CD14-positive monocyte (primary cell): ENCODE measurements at regions not wholly inside any gene's neighbourhood (a gene's known extent, or its start where the extent isn't known, plus 50 kb on each side); places are given as distances from the start of the nearest gene placed in this dataset.

Experiments
- DNase-seq, 3 donors: peaks; one replicate each; pipeline ENCODE4 v3.0.0-alpha.2; 2011 to 2022
- H2AFZ ChIP-seq: 2 replicates; pipeline ENCODE4 v1.6.0; 2012; ENCODE audit warnings: mild to moderate bottlenecking, low read depth, low read length, inconsistent platforms; ENCODE audit not compliant: insufficient read depth, poor library complexity, severe bottlenecking
- H3K27ac ChIP-seq, 2 donors: 1 replicate in 1 of 2; 2 replicates in 1 of 2; pipeline ENCODE4 v1.5.1; 2012 to 2013; ENCODE audit warnings: low read length in 2 of 2, control low read depth in 1 of 2, inconsistent platforms in 1 of 2, low read depth in 1 of 2, mild to moderate bottlenecking in 1 of 2
- H3K27me3 ChIP-seq, 2 donors: one replicate each; pipeline versions ENCODE4 v1.6.0 to v1.6.1; 2011 to 2013; ENCODE audit warnings: low read length in 2 of 2; ENCODE audit not compliant: control insufficient read depth in 2 of 2, insufficient read depth in 2 of 2
- H3K36me3 ChIP-seq, 2 donors: replicated peaks in 1 of 2; 1 replicate in 1 of 2; 2 replicates in 1 of 2; pipeline versions ENCODE4 v1.5.1 to v1.6.1; 2012 to 2013; ENCODE audit warnings: low read length in 2 of 2, control low read depth in 1 of 2, inconsistent platforms in 1 of 2, mild to moderate bottlenecking in 1 of 2; ENCODE audit not compliant: insufficient read depth in 2 of 2, control insufficient read depth in 1 of 2
- H3K4me1 ChIP-seq, 2 donors: 1 replicate in 1 of 2; 2 replicates in 1 of 2; pipeline versions ENCODE4 v1.5.1 to v1.6.1; 2012 to 2013; ENCODE audit warnings: low read length in 2 of 2, control low read depth in 1 of 2, inconsistent platforms in 1 of 2, mild to moderate bottlenecking in 1 of 2, moderate library complexity in 1 of 2; ENCODE audit not compliant: insufficient read depth in 2 of 2, control insufficient read depth in 1 of 2
- H3K4me2 ChIP-seq: replicated peaks from 2 replicates; pipeline ENCODE3; 2012; ENCODE audit warnings: low read length, moderate library complexity, mild to moderate bottlenecking; ENCODE audit not compliant: poor library complexity, severe bottlenecking; ENCODE audit errors: extremely low read depth
- H3K4me3 ChIP-seq, 3 experiments: fragments of 200-600 bp in 1 of 3; sonication (generic) in 1 of 3; replicated peaks in 1 of 3; 1 replicate in 2 of 3; 2 replicates in 1 of 3; pipeline ENCODE4 v1.5.1; 2011 to 2013; ENCODE audit warnings: low read length in 3 of 3, mild to moderate bottlenecking in 3 of 3, control low read depth in 2 of 3, low read depth in 2 of 3, inconsistent platforms in 1 of 3, moderate library complexity in 1 of 3
- H3K79me2 ChIP-seq: 2 replicates; pipeline ENCODE4 v1.6.0; 2012; ENCODE audit warnings: mild to moderate bottlenecking, control low read depth, inconsistent platforms, low read length, moderate library complexity; ENCODE audit not compliant: insufficient read depth
- H3K9ac ChIP-seq: 2 replicates; pipeline ENCODE4 v1.6.0; 2017; ENCODE audit warnings: low read length, mild to moderate bottlenecking; ENCODE audit not compliant: insufficient read depth, poor library complexity, severe bottlenecking
- H3K9me3 ChIP-seq, 2 donors: replicated peaks in 1 of 2; 1 replicate in 1 of 2; 2 replicates in 1 of 2; pipeline versions ENCODE4 v1.5.1 to v1.6.1; 2012 to 2013; ENCODE audit warnings: low read length in 2 of 2, control low read depth in 1 of 2; ENCODE audit not compliant: control insufficient read depth in 1 of 2, insufficient read depth in 1 of 2
- H4K20me1 ChIP-seq: 2 replicates; pipeline ENCODE4 v1.6.0; 2012; ENCODE audit warnings: mild to moderate bottlenecking, low read length, control low read depth, moderate library complexity; ENCODE audit not compliant: insufficient read depth
- H3K27ac Mint-ChIP-seq, 7 donors: one replicate each; pipeline ENCODE4 v1.8.0; 2020; ENCODE audit warnings: mild to moderate bottlenecking in 7 of 7, mixed read lengths in 7 of 7, moderate library complexity in 6 of 7, inconsistent platforms in 2 of 7
- H3K27me3 Mint-ChIP-seq, 3 donors: one replicate each; pipeline ENCODE4 v1.8.0; 2021 to 2022; ENCODE audit warnings: low read depth in 3 of 3, mild to moderate bottlenecking in 3 of 3, mixed read lengths in 3 of 3, moderate library complexity in 3 of 3, inconsistent platforms in 1 of 3
- H3K36me3 Mint-ChIP-seq, 2 donors: one replicate each; pipeline ENCODE4 v1.8.0; 2020; ENCODE audit warnings: mixed read lengths in 2 of 2, inconsistent platforms in 1 of 2, mild to moderate bottlenecking in 1 of 2
- H3K4me1 Mint-ChIP-seq: one replicate; pipeline ENCODE4 v1.8.0; 2020; ENCODE audit warnings: mild to moderate bottlenecking, mixed read lengths
- H3K4me3 Mint-ChIP-seq, 2 donors: one replicate each; pipeline ENCODE4 v1.8.0; 2020; ENCODE audit warnings: mild to moderate bottlenecking in 2 of 2, mixed read lengths in 2 of 2, moderate library complexity in 1 of 2
- H3K9me3 Mint-ChIP-seq, 7 donors: one replicate each; pipeline ENCODE4 v1.8.0; 2020 to 2022; ENCODE audit warnings: mixed read lengths in 7 of 7, mild to moderate bottlenecking in 6 of 7, moderate library complexity in 6 of 7, inconsistent platforms in 2 of 7
- CTCF ChIP-seq: fragments of 200-600 bp; IDR thresholded peaks from one replicate; pipeline ENCODE4 v1.8.0; 2022; ENCODE audit warnings: antibody characterized with exemption, mild to moderate bottlenecking
- whole genome bisulfite sequencing: methylation state at CpG from one replicate; pipeline ENCODE4 v1.1.5; 2013; ENCODE audit warnings: missing lambda C conversion rate; ENCODE audit not compliant: insufficient coverage; 5-methylcytosine and 5-hydroxymethylcytosine counted together
- intact Hi-C, 2 donors: fragments of 100-400 bp; cut with micrococcal nuclease; formaldehyde crosslinking; loops; one replicate each; pipeline versions ENCODE4 v1.15.0 to v1.15.1; 2023

- Mint-ChIP-seq H3K27me3 (peaks cover 0 to 5% (median 4%) of the 10 kb centered on the region in 3 donors), H3K4me1 (peaks cover 6% of the 10 kb centered on the region), H3K9me3 (peaks cover 0 to 2% (median 0%) of the 10 kb centered on the region in 7 donors), H3K4me3 (no peak overlapping the region), H3K27ac (no peak overlapping the region), H3K36me3 (no peaks in the 10 kb centered on the region)
- Histone ChIP-seq H4K20me1 (no peaks in the 10 kb centered on the region), H3K4me2 (no peak overlapping the region), H3K9ac (no peak overlapping the region), H3K4me3 (no peak overlapping the region), H3K79me2 (no peaks in the 10 kb centered on the region), H3K4me1 (no peaks in the 10 kb centered on the region), H3K27ac (no peak overlapping the region), H3K36me3 (no peaks in the 10 kb centered on the region), H2AFZ (no peak overlapping the region), H3K9me3 (no peaks in the 10 kb centered on the region), H3K27me3 (no peaks in the 10 kb centered on the region)
- DNase-seq = no peak
- intact Hi-C loops = no loop called here
- WGBS = 100% methylated on average over 1 of the region's 2 CpGs
- no peak for TF ChIP-seq CTCF
These were observed 95.7 kb downstream of the ENC1 start for GRCh38 chr5:74544811-74545210.

GRCh38 chr5:74543162-74543995, 97.1 kb downstream of the ENC1 start:
- Mint-ChIP-seq H3K36me3 (no peaks in the 10 kb centered on the region), H3K9me3 (peaks cover 0 to 2% (median 0%) of the 10 kb centered on the region in 7 donors), H3K4me3 (peak overlapping the region in 1 of 2 donors; percentile 1), H3K27me3 (peaks cover 0 to 4% (median 2%) of the 10 kb centered on the region in 3 donors), H3K27ac (peak overlapping the region in 1 of 7 donors; percentile 42), H3K4me1 (peaks cover 14% of the 10 kb centered on the region)
- Histone ChIP-seq H3K27me3 (no peaks in the 10 kb centered on the region), H3K4me1 (peaks cover 8 to 9% of the 10 kb centered on the region in 2 donors), H3K79me2 (no peaks in the 10 kb centered on the region), H3K9me3 (no peaks in the 10 kb centered on the region), H3K36me3 (no peaks in the 10 kb centered on the region), H3K9ac (no peak overlapping the region), H3K4me2 (no peak overlapping the region), H2AFZ (peak overlapping the region; percentile 48), H3K27ac (no peak overlapping the region), H3K4me3 (no peak overlapping the region), H4K20me1 (no peaks in the 10 kb centered on the region)
- TF ChIP-seq CTCF = no peak
- 30% methylated on average over 2 of the region's 14 CpGs for WGBS
- peak in 1 of 3 donors; percentile 34 for DNase-seq
- intact Hi-C loops = no loop called here
